Breast epithelium (tissue), 4 donors: ENCODE measurements at regions not wholly inside any gene's neighbourhood (a gene's known extent, or its start where the extent isn't known, plus 50 kb on each side); places are given as distances from the start of the nearest gene placed in this dataset.
"Not testable (repeated sequence)": the region's sequence is repeated elsewhere in the genome, so short reads cannot be mapped to it uniquely, and the experiment has no call there.

Experiments
- DNase-seq, 2 donors: peaks; one replicate each; pipeline ENCODE4 v3.0.0-alpha.2; 2019; ENCODE audit warnings: low spot score in 2 of 2
- H3K27ac ChIP-seq, 2 donors: fragments of 200-600 bp; sonication (generic) in 1 of 2; one replicate each; pipeline ENCODE4 v1.5.1; 2016 to 2019; ENCODE audit warnings: mild to moderate bottlenecking in 1 of 2
- H3K27me3 ChIP-seq, 2 donors: fragments of 200-600 bp; sonication (generic) in 1 of 2; one replicate each; pipeline versions ENCODE4 v1.5.1 to v1.6.0; 2017 to 2019; ENCODE audit warnings: control low read depth in 1 of 2, mild to moderate bottlenecking in 1 of 2
- H3K36me3 ChIP-seq: fragments of 200-600 bp; one replicate; pipeline ENCODE4 v1.5.1; 2019
- H3K4me1 ChIP-seq, 2 donors: fragments of 200-600 bp; sonication (generic); one replicate each; pipeline ENCODE4 v1.5.1; 2016 to 2019; ENCODE audit warnings: control low read depth in 1 of 2
- H3K4me3 ChIP-seq, 3 donors: fragments of 200-600 bp; sonication (generic); 1 replicate in 2 of 3; 2 replicates in 1 of 3; pipeline ENCODE4 v1.5.1; 2016 to 2019; ENCODE audit warnings: mild to moderate bottlenecking in 3 of 3, moderate library complexity in 2 of 3
- H3K9me3 ChIP-seq, 2 donors: fragments of 200-600 bp; sonication (generic) in 1 of 2; one replicate each; pipeline ENCODE4 v1.5.1; 2016 to 2019; ENCODE audit warnings: control low read depth in 1 of 2
- CTCF ChIP-seq, 3 donors: fragments of 450-650 bp; IDR thresholded peaks; one replicate each; pipeline ENCODE4 v1.5.1; 2016 to 2017; ENCODE audit warnings: antibody characterized with exemption in 3 of 3, mild to moderate bottlenecking in 3 of 3, moderate library complexity in 3 of 3
- POLR2A ChIP-seq: fragments of 450-650 bp; IDR thresholded peaks from one replicate; pipeline ENCODE4 v1.6.1; 2016; ENCODE audit warnings: antibody characterized with exemption, mild to moderate bottlenecking, moderate library complexity
- POLR2AphosphoS5 ChIP-seq, 3 donors: sonication (generic); formaldehyde crosslinking; IDR thresholded peaks; one replicate each; pipeline ENCODE4 v1.6.1; 2017; ENCODE audit warnings: antibody characterized with exemption in 3 of 3
- intact Hi-C: fragments of 100-400 bp; cut with DNase I; formaldehyde crosslinking; loops from one replicate; pipeline ENCODE4 v1.15.1; 2023; ENCODE audit warnings: low total_unique reads

- no peaks in the 10 kb centered on the region for H3K9me3 ChIP-seq
- H3K4me1 ChIP-seq, result no peaks in the 10 kb centered on the region
- no peak for DNase-seq
- no peak for TF ChIP-seq POLR2AphosphoS5 (IDR thresholded peaks at IDR 0.05)
- TF ChIP-seq CTCF (IDR thresholded peaks at IDR 0.05), result no peak
- no peak for TF ChIP-seq POLR2A
- no peak overlapping the region for H3K27ac ChIP-seq
- no peaks in the 10 kb centered on the region for H3K27me3 ChIP-seq
- intact Hi-C loops, result no loop called here
- H3K4me3 ChIP-seq, result no peak overlapping the region
- no peaks in the 10 kb centered on the region for H3K36me3 ChIP-seq
Measured at GRCh38 chr13:44690376-44690775, 114.2 kb upstream of the TSC22D1 start.

GRCh38 chr13:44688652-44689051, 112.5 kb upstream of the TSC22D1 start:
- intact Hi-C loops, result no loop called here
- TF ChIP-seq CTCF (IDR thresholded peaks at IDR 0.05) (no peak), POLR2A (no peak), POLR2AphosphoS5 (IDR thresholded peaks at IDR 0.05) (no peak)
- no peak for DNase-seq
- Histone ChIP-seq H3K36me3 (no peaks in the 10 kb centered on the region), H3K9me3 (no peaks in the 10 kb centered on the region), H3K27me3 (no peaks in the 10 kb centered on the region), H3K4me3 (no peak overlapping the region), H3K4me1 (no peaks in the 10 kb centered on the region), H3K27ac (no peak overlapping the region)

DNA sequence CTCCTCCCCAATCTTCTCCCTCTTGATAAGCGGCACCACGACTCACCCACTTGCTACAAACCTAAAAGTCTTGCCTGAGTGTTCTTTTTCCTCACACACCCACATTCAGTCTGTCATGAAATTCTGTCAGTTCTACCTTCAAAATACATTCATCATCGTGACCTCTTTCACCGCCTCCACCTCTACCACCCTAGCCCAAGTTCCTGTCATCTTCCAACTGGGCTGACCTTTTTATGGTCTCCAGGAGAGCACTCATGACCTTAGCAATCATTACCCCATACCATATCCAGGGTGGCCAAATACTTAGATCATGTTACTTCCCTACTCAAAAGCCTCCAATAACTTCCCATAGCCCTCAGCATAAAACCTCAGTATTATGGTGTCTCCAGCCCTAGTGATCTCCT, 110.4 kb upstream of the TSC22D1 start:
- intact Hi-C loops, result no loop called here
- no peaks in the 10 kb centered on the region for H3K27me3 ChIP-seq

DNA sequence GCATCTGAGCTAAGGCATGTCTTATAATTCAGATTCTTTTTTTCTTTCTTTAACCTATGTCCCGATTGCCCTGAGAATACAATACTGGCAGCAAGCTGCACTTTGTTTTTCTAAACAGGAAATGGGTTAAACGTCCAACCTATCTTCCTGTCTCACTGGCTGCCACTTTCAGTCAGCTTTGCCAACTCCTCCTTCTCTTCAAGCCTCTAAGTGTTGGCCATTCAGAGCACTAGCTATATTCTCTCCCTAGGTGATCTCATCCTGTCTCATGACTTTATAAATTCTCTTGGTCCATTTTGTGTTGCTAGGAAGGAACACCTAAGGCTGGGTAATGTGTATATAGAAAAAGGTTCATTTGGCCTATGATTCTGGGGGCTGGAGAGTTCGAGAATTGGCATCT, 109.5 kb upstream of the TSC22D1 start:
- DNase-seq, result no peak
- Histone ChIP-seq H3K4me3 (no peak overlapping the region), H3K9me3 (no peaks in the 10 kb centered on the region), H3K27ac (no peak overlapping the region), H3K27me3 (no peaks in the 10 kb centered on the region), H3K4me1 (no peaks in the 10 kb centered on the region), H3K36me3 (no peaks in the 10 kb centered on the region)
- intact Hi-C loops, result no loop called here
- TF ChIP-seq POLR2A (no peak), CTCF (IDR thresholded peaks at IDR 0.05) (no peak), POLR2AphosphoS5 (IDR thresholded peaks at IDR 0.05) (no peak)

More for the DNA sequence above, 110.4 kb upstream of the TSC22D1 start:
- Histone ChIP-seq H3K4me1 (no peaks in the 10 kb centered on the region), H3K4me3 (no peak overlapping the region), H3K9me3 (no peaks in the 10 kb centered on the region), H3K36me3 (no peaks in the 10 kb centered on the region), H3K27ac (no peak overlapping the region)
- DNase-seq, result no peak
- TF ChIP-seq POLR2AphosphoS5 (IDR thresholded peaks at IDR 0.05) (no peak), POLR2A (no peak), CTCF (IDR thresholded peaks at IDR 0.05) (no peak)

GRCh38 chr13:44682416-44682815, 106.3 kb upstream of the TSC22D1 start:
- H3K4me3 ChIP-seq, H3K9me3 ChIP-seq, H3K27me3 ChIP-seq, DNase-seq, intact Hi-C loops, H3K27ac ChIP-seq, H3K36me3 ChIP-seq, H3K4me1 ChIP-seq: not testable (repeated sequence)

DNA sequence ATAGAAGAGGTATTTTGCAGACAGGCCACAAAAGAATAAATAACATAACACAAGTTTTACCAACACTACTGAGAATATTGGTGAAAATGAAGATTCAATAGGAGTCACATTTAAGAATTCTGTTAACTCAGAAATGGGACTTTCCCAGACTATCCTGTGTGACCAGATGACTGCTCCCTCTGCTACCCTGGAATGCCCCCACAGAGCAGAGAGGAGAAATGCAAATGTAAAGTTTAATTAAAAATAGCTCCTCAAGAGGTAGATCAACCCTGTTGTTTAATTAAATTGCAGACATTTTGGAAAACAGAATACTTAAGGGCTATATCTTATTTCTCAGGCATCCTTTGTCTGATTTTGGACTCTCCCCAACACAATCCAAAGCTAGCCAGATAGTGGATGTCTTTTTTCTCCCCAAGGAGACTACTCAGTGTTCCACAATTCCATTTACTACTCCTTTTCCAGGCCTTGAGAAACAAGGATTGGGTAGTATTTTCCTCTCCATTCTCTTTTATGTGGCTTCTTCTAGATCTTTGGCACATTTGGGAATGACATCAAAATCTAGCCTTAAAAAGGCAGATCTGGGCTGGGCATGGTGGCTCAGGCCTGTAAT, 104.7 kb upstream of the TSC22D1 start:
- Histone ChIP-seq H3K4me3 (no peak overlapping the region), H3K27me3 (no peaks in the 10 kb centered on the region), H3K4me1 (no peaks in the 10 kb centered on the region), H3K36me3 (no peaks in the 10 kb centered on the region), H3K27ac (no peak overlapping the region), H3K9me3 (no peaks in the 10 kb centered on the region)
- no peak for DNase-seq
- intact Hi-C loops, result no loop called here
- TF ChIP-seq POLR2AphosphoS5 (IDR thresholded peaks at IDR 0.05), result no peak
- no peak for TF ChIP-seq POLR2A
- no peak for TF ChIP-seq CTCF (IDR thresholded peaks at IDR 0.05)
